ENCODE measurements at regions not wholly inside any gene's neighbourhood (a gene's known extent, or its start where the extent isn't known, plus 50 kb on each side); places are given as distances from the start of the nearest gene placed in this dataset.
A peak's percentile ranks its signal among the peaks of the same experiment; 100 is the strongest.

DNA sequence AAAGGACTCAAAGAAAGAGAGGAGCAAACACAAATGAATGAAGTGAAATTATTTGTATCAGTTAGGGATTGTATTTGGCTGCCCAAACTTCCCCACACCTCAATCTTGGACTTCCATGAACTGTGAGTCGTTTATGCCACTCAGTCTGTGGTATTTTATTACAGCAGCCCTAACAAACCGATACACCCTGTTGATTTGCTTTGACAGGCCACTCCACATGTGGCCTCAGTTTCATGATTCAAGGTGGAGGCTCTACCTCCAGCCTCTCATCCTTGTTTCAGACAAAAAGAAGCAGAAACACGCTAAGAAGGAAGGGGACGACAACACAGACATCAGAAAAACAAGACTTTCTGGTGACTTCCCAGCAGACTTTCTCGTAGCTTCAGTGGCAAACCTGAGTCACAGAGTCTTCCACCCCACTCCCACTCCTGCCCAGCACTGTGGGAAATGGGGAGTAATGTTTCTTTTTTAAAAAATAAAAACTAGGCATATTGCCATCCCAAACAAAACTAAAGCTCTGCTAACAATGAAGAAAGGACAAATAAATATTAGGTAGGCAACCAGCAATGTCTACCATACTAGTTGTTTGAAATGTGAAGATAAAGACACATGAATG lies 52.2 kb upstream of the ABCA1 start:
- TF ChIP-seq CTCF (IDR thresholded peaks at IDR 0.05): no peak
- H3K27ac Mint-ChIP-seq (ENCODE audit: unreplicated experiment): peak overlapping the region; percentile 31
- H3K4me3 Mint-ChIP-seq (ENCODE audit: unreplicated experiment): no peak overlapping the region
- no peaks in the 10 kb centered on the region for H3K36me3 Mint-ChIP-seq (ENCODE audit: unreplicated experiment)
- H3K27me3 Mint-ChIP-seq (ENCODE audit: unreplicated experiment): no peaks in the 10 kb centered on the region
- no peak for DNase-seq (ENCODE audit: extremely low spot score, unreplicated experiment)
- H3K9me3 Mint-ChIP-seq (ENCODE audit: unreplicated experiment): no peaks in the 10 kb centered on the region
- H3K4me1 Mint-ChIP-seq (ENCODE audit: unreplicated experiment): peaks cover 16% of the 10 kb centered on the region

DNA sequence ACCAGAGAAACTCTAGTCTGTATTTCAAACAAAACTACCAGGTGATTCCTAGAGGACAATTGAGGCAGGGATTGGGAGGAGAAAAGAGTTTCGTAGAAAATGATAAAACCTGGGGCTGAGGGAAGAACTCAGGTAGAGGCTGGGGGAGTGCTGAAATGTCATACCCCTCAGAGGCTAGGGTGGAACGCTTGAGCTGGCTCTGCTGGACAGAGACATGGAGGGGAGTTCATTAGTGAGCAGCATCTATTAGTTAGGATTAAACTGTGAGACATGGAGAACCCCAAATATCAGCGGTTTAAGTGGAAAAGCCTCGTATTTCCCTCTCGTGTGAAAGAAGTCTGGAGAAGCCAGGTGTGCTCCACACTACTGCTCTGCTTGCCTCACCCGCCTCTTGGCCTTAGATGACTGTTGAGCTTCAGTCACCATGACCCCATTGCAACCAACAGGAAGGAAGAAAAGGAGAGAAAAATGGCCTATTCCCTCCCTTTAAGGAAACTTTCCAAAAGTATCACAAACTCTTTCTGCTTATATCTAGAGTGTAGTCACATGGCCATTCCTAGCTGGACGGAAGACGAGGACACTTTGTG lies 53.7 kb upstream of the ABCA1 start:
- TF ChIP-seq CTCF (IDR thresholded peaks at IDR 0.05): no peak
- Mint-ChIP-seq H3K27ac (ENCODE audit: unreplicated experiment) (no peak overlapping the region), H3K27me3 (ENCODE audit: unreplicated experiment) (no peaks in the 10 kb centered on the region), H3K9me3 (ENCODE audit: unreplicated experiment) (no peaks in the 10 kb centered on the region), H3K36me3 (ENCODE audit: unreplicated experiment) (no peaks in the 10 kb centered on the region), H3K4me3 (ENCODE audit: unreplicated experiment) (no peak overlapping the region), H3K4me1 (ENCODE audit: unreplicated experiment) (peaks cover 16% of the 10 kb centered on the region)
- DNase-seq (ENCODE audit: extremely low spot score, unreplicated experiment): no peak

DNA sequence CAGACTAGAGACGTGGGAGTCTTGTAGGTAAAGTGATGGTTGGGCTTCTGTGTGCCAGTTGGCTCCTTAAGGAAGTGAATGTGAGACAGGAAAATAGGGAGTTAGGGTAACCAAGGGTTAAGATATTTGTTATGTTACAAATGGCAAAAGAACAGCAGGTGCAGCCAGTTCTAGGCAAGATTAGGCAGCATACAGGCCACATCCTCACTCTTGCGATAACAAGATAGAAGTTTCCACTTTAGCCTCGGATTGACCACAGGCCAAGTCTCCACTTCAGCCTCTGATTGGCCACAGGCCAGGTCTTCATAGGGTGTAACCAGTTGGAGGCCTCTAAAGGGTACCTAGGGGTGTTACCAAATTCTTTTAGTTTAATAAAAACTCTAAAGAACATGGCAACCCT lies 54.6 kb upstream of the ABCA1 start:
- H3K4me1 Mint-ChIP-seq (ENCODE audit: unreplicated experiment): peaks cover 16% of the 10 kb centered on the region

DNA sequence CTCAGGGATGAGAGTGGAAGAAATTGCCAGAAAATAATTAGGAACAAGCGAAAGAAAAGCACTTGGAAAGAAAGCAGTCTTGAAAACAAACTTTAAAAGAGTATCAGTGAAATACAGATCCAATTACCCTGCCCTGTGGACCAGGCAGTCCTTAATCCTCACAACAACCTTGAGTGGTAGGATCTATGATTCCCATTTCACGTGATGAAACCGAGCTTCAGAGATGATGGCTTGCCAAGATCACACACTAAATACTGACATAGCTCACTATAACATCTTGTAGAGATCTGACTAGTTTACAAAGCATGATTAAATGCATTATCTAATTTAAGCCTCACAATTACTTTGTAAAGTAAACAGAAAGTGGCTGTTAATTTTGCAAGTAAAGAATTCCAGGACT lies 55.5 kb upstream of the ABCA1 start:
- Mint-ChIP-seq H3K36me3 (ENCODE audit: unreplicated experiment) (no peaks in the 10 kb centered on the region), H3K4me1 (ENCODE audit: unreplicated experiment) (peaks cover 16% of the 10 kb centered on the region), H3K9me3 (ENCODE audit: unreplicated experiment) (no peaks in the 10 kb centered on the region), H3K27me3 (ENCODE audit: unreplicated experiment) (no peaks in the 10 kb centered on the region), H3K4me3 (ENCODE audit: unreplicated experiment) (no peak overlapping the region), H3K27ac (ENCODE audit: unreplicated experiment) (no peak overlapping the region)
- no peak for DNase-seq (ENCODE audit: extremely low spot score, unreplicated experiment)
- TF ChIP-seq CTCF (IDR thresholded peaks at IDR 0.05): no peak

More for the DNA sequence above, 54.6 kb upstream of the ABCA1 start:
- no peak for DNase-seq (ENCODE audit: extremely low spot score, unreplicated experiment)
- TF ChIP-seq CTCF (IDR thresholded peaks at IDR 0.05): no peak
- H3K9me3 Mint-ChIP-seq (ENCODE audit: unreplicated experiment): no peaks in the 10 kb centered on the region
- no peaks in the 10 kb centered on the region for H3K27me3 Mint-ChIP-seq (ENCODE audit: unreplicated experiment)
- H3K36me3 Mint-ChIP-seq (ENCODE audit: unreplicated experiment): no peaks in the 10 kb centered on the region
- no peak overlapping the region for H3K4me3 Mint-ChIP-seq (ENCODE audit: unreplicated experiment)
- H3K27ac Mint-ChIP-seq (ENCODE audit: unreplicated experiment): no peak overlapping the region

- no peak for DNase-seq (ENCODE audit: extremely low spot score, unreplicated experiment)
- no peaks in the 10 kb centered on the region for H3K36me3 Mint-ChIP-seq (ENCODE audit: unreplicated experiment)
- no peaks in the 10 kb centered on the region for H3K27me3 Mint-ChIP-seq (ENCODE audit: unreplicated experiment)
- H3K27ac Mint-ChIP-seq (ENCODE audit: unreplicated experiment): no peak overlapping the region
- TF ChIP-seq CTCF (IDR thresholded peaks at IDR 0.05): no peak
- no peaks in the 10 kb centered on the region for H3K9me3 Mint-ChIP-seq (ENCODE audit: unreplicated experiment)
- H3K4me1 Mint-ChIP-seq (ENCODE audit: unreplicated experiment): peaks cover 16% of the 10 kb centered on the region
- no peak overlapping the region for H3K4me3 Mint-ChIP-seq (ENCODE audit: unreplicated experiment)
Observed at GRCh38 chr9:104984121-104984520, 56.2 kb upstream of the ABCA1 start.
